ENCODE measurements at regions not wholly inside any gene's neighbourhood (a gene's known extent, or its start where the extent isn't known, plus 50 kb on each side); places are given as distances from the start of the nearest gene placed in this dataset.
"Not testable (repeated sequence)": the region's sequence is repeated elsewhere in the genome, so short reads cannot be mapped to it uniquely, and the experiment has no call there.

- no peak for DNase-seq (ENCODE audit: low read depth)
- Histone ChIP-seq H3K36me3 (ENCODE audit: control insufficient read depth, insufficient read depth, low read length, severe bottlenecking) (no peaks in the 10 kb centered on the region), H3K9ac (ENCODE audit: low read length) (no peak overlapping the region), H3K9me3 (ENCODE audit: control insufficient read depth, low read length) (no peaks in the 10 kb centered on the region), H3K4me1 (ENCODE audit: control insufficient read depth, insufficient read depth, low read length) (no peaks in the 10 kb centered on the region), H3K27me3 (replicated peaks; ENCODE audit: control insufficient read depth, insufficient read depth, low read length) (peaks cover 2% of the 10 kb centered on the region), H3K4me3 (ENCODE audit: low read length) (no peak overlapping the region)
Observed at GRCh38 chr4:25981749-25982148, 67.7 kb downstream of the SMIM20 start.

GRCh38 chr4:25982962-25983361 lies 68.9 kb downstream of the SMIM20 start:
- H3K9me3 ChIP-seq (ENCODE audit: control insufficient read depth, low read length) = no peaks in the 10 kb centered on the region
- peaks cover 2% of the 10 kb centered on the region for H3K27me3 ChIP-seq (replicated peaks; ENCODE audit: control insufficient read depth, insufficient read depth, low read length)
- H3K9ac ChIP-seq (ENCODE audit: low read length) = no peak overlapping the region
- H3K4me3 ChIP-seq (ENCODE audit: low read length) = no peak overlapping the region
- H3K4me1 ChIP-seq (ENCODE audit: control insufficient read depth, insufficient read depth, low read length) = peaks cover 4% of the 10 kb centered on the region
- no peak for DNase-seq (ENCODE audit: low read depth)
- no peaks in the 10 kb centered on the region for H3K36me3 ChIP-seq (ENCODE audit: control insufficient read depth, insufficient read depth, low read length, severe bottlenecking)

- H3K9me3 ChIP-seq (ENCODE audit: control insufficient read depth, low read length) = no peaks in the 10 kb centered on the region
- no peak overlapping the region for H3K4me3 ChIP-seq (ENCODE audit: low read length)
- peaks cover 2% of the 10 kb centered on the region for H3K27me3 ChIP-seq (replicated peaks; ENCODE audit: control insufficient read depth, insufficient read depth, low read length)
- no peaks in the 10 kb centered on the region for H3K36me3 ChIP-seq (ENCODE audit: control insufficient read depth, insufficient read depth, low read length, severe bottlenecking)
- H3K4me1 ChIP-seq (ENCODE audit: control insufficient read depth, insufficient read depth, low read length) = peaks cover 7% of the 10 kb centered on the region
- DNase-seq (ENCODE audit: low read depth) = no peak
- H3K9ac ChIP-seq (ENCODE audit: low read length) = no peak overlapping the region
Observed at GRCh38 chr4:25984266-25984665, 70.2 kb downstream of the SMIM20 start.

GRCh38 chr4:25984796-25985195 lies 70.8 kb downstream of the SMIM20 start:
- DNase-seq (ENCODE audit: low read depth) = no peak
- H3K4me1 ChIP-seq (ENCODE audit: control insufficient read depth, insufficient read depth, low read length) = peaks cover 7% of the 10 kb centered on the region
- no peaks in the 10 kb centered on the region for H3K9me3 ChIP-seq (ENCODE audit: control insufficient read depth, low read length)
- H3K9ac ChIP-seq (ENCODE audit: low read length) = no peak overlapping the region
- no peak overlapping the region for H3K4me3 ChIP-seq (ENCODE audit: low read length)
- peaks cover 2% of the 10 kb centered on the region for H3K27me3 ChIP-seq (replicated peaks; ENCODE audit: control insufficient read depth, insufficient read depth, low read length)
- no peaks in the 10 kb centered on the region for H3K36me3 ChIP-seq (ENCODE audit: control insufficient read depth, insufficient read depth, low read length, severe bottlenecking)

- no peaks in the 10 kb centered on the region for H3K36me3 ChIP-seq (ENCODE audit: control insufficient read depth, insufficient read depth, low read length, severe bottlenecking)
- H3K4me3 ChIP-seq (ENCODE audit: low read length) = no peak overlapping the region
- DNase-seq (ENCODE audit: low read depth) = no peak
- H3K4me1 ChIP-seq (ENCODE audit: control insufficient read depth, insufficient read depth, low read length) = peaks cover 19% of the 10 kb centered on the region
- H3K27me3 ChIP-seq (replicated peaks; ENCODE audit: control insufficient read depth, insufficient read depth, low read length) = peaks cover 2% of the 10 kb centered on the region
- H3K9ac ChIP-seq (ENCODE audit: low read length) = no peak overlapping the region
- no peaks in the 10 kb centered on the region for H3K9me3 ChIP-seq (ENCODE audit: control insufficient read depth, low read length)
Observed at GRCh38 chr4:25986807-25987206, 72.8 kb downstream of the SMIM20 start.

GRCh38 chr4:25991340-25991739 lies 77.3 kb downstream of the SMIM20 start:
- no peak overlapping the region for H3K9ac ChIP-seq (ENCODE audit: low read length)
- DNase-seq (ENCODE audit: low read depth) = no peak
- peaks cover 38% of the 10 kb centered on the region for H3K4me1 ChIP-seq (ENCODE audit: control insufficient read depth, insufficient read depth, low read length)
- H3K36me3 ChIP-seq (ENCODE audit: control insufficient read depth, insufficient read depth, low read length, severe bottlenecking) = no peaks in the 10 kb centered on the region
- peaks cover 2% of the 10 kb centered on the region for H3K27me3 ChIP-seq (replicated peaks; ENCODE audit: control insufficient read depth, insufficient read depth, low read length)
- H3K4me3 ChIP-seq (ENCODE audit: low read length) = no peak overlapping the region
- H3K9me3 ChIP-seq (ENCODE audit: control insufficient read depth, low read length) = no peaks in the 10 kb centered on the region

- H3K4me1 ChIP-seq (ENCODE audit: control insufficient read depth, insufficient read depth, low read length) = peaks cover 31% of the 10 kb centered on the region
- no peak overlapping the region for H3K4me3 ChIP-seq (ENCODE audit: low read length)
- no peak for DNase-seq (ENCODE audit: low read depth)
- no peak overlapping the region for H3K9ac ChIP-seq (ENCODE audit: low read length)
- H3K27me3 ChIP-seq (replicated peaks; ENCODE audit: control insufficient read depth, insufficient read depth, low read length) = no peaks in the 10 kb centered on the region
- H3K9me3 ChIP-seq (ENCODE audit: control insufficient read depth, low read length) = no peaks in the 10 kb centered on the region
- no peaks in the 10 kb centered on the region for H3K36me3 ChIP-seq (ENCODE audit: control insufficient read depth, insufficient read depth, low read length, severe bottlenecking)
Observed at GRCh38 chr4:25993395-25994185, 79.6 kb downstream of the SMIM20 start.

GRCh38 chr4:25994577-25994976 lies 80.6 kb downstream of the SMIM20 start:
- H3K9me3 ChIP-seq (ENCODE audit: control insufficient read depth, low read length); H3K27me3 ChIP-seq (replicated peaks; ENCODE audit: control insufficient read depth, insufficient read depth, low read length); H3K36me3 ChIP-seq (ENCODE audit: control insufficient read depth, insufficient read depth, low read length, severe bottlenecking); H3K4me3 ChIP-seq (ENCODE audit: low read length); H3K9ac ChIP-seq (ENCODE audit: low read length): not testable (repeated sequence)
- H3K4me1 ChIP-seq (ENCODE audit: control insufficient read depth, insufficient read depth, low read length) = peaks cover 31% of the 10 kb centered on the region
- DNase-seq (ENCODE audit: low read depth) = peak; percentile 26

- no peaks in the 10 kb centered on the region for H3K36me3 ChIP-seq (ENCODE audit: control insufficient read depth, insufficient read depth, low read length, severe bottlenecking)
- H3K9ac ChIP-seq (ENCODE audit: low read length) = no peak overlapping the region
- peaks cover 9% of the 10 kb centered on the region for H3K4me1 ChIP-seq (ENCODE audit: control insufficient read depth, insufficient read depth, low read length)
- DNase-seq (ENCODE audit: low read depth) = no peak
- H3K27me3 ChIP-seq (replicated peaks; ENCODE audit: control insufficient read depth, insufficient read depth, low read length) = no peaks in the 10 kb centered on the region
- no peaks in the 10 kb centered on the region for H3K9me3 ChIP-seq (ENCODE audit: control insufficient read depth, low read length)
- H3K4me3 ChIP-seq (ENCODE audit: low read length) = no peak overlapping the region
Observed at GRCh38 chr4:26000274-26000950, 86.4 kb downstream of the SMIM20 start.

GRCh38 chr4:26001413-26001812 lies 87.4 kb downstream of the SMIM20 start:
- H3K36me3 ChIP-seq (ENCODE audit: control insufficient read depth, insufficient read depth, low read length, severe bottlenecking) = no peaks in the 10 kb centered on the region
- DNase-seq (ENCODE audit: low read depth) = no peak

GRCh38 chr4:26001816-26002215 lies 87.8 kb downstream of the SMIM20 start:
- Histone ChIP-seq H3K4me1 (ENCODE audit: control insufficient read depth, insufficient read depth, low read length) (peaks cover 10% of the 10 kb centered on the region), H3K4me3 (ENCODE audit: low read length) (no peak overlapping the region), H3K27me3 (replicated peaks; ENCODE audit: control insufficient read depth, insufficient read depth, low read length) (no peaks in the 10 kb centered on the region), H3K9ac (ENCODE audit: low read length) (no peak overlapping the region), H3K36me3 (ENCODE audit: control insufficient read depth, insufficient read depth, low read length, severe bottlenecking) (no peaks in the 10 kb centered on the region), H3K9me3 (ENCODE audit: control insufficient read depth, low read length) (no peaks in the 10 kb centered on the region)
- DNase-seq (ENCODE audit: low read depth) = no peak

More at GRCh38 chr4:26001413-26001812, 87.4 kb downstream of the SMIM20 start:
- Histone ChIP-seq H3K4me1 (ENCODE audit: control insufficient read depth, insufficient read depth, low read length) (peaks cover 9% of the 10 kb centered on the region), H3K9me3 (ENCODE audit: control insufficient read depth, low read length) (no peaks in the 10 kb centered on the region), H3K27me3 (replicated peaks; ENCODE audit: control insufficient read depth, insufficient read depth, low read length) (no peaks in the 10 kb centered on the region), H3K4me3 (ENCODE audit: low read length) (no peak overlapping the region), H3K9ac (ENCODE audit: low read length) (no peak overlapping the region)
